NCI-H1092 treated with DMSO at 0.1 percent for 48 hours (cell line): ENCODE measurements at regions not wholly inside any gene's neighbourhood (a gene's known extent, or its start where the extent isn't known, plus 50 kb on each side); places are given as distances from the start of the nearest gene placed in this dataset.

ENCODE experiments used
- DNase-seq: peaks from one replicate; lab custom pipeline; 2025; lab: John Stamatoyannopoulos, UW

DNA sequence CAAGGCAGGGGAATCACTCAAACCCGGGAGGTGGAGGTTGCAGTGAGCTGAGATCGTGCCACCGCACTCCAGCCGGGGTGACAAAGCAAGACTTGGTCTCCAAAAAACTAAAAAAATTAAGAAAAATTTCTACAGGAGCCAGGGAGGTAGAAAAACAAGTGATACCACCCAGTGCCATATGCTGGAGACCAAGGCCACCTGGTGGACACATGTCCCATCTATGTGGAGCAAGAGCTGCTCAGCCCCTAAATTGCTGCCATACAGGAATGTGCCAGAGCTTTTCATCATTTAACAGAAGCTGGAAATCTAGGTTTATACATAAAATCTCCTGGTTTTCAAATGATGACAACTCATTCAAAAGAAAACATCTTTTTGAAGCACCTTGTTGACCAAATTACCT is 61.4 kb upstream of the ELK3 start:
- no peak for DNase-seq

DNA sequence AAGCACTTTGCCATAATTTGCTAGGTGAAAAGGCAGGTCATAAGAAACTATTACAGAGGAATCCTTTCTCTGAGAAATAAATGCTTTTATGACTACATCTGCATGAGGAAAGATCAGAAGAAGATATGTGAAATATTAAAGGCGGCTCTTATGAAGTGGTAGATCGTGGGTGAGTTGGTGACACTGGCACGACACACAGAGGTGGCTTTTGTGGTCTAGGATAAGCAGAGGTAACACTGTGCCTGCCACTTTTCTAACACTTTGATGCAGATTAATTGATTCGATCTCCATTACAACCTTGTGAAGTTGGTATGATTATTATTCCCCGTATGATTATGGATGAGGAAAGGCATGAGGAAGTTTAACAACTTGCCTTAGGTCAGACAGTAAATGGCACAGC is 60.0 kb upstream of the ELK3 start:
- no peak for DNase-seq

DNA sequence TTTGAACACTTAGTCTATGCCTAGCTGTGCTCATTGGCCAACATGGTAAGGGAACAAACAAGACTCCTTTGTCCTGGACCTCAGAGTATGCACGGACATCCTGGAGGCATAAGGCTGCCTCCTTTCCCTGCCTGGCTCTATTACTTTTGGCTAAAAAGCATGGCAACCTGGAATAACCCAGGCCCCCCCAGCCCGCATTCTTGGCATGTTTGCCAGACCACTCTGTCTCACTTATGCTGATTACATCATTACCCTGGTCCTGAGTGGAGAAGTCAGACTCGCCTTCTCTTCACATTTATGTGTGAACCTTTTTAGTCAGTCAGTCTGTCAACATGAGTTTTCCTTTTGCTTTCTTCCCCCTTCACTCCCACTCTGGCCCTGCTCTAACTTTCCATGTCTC is 58.0 kb upstream of the ELK3 start:
- DNase-seq, result no peak

DNA sequence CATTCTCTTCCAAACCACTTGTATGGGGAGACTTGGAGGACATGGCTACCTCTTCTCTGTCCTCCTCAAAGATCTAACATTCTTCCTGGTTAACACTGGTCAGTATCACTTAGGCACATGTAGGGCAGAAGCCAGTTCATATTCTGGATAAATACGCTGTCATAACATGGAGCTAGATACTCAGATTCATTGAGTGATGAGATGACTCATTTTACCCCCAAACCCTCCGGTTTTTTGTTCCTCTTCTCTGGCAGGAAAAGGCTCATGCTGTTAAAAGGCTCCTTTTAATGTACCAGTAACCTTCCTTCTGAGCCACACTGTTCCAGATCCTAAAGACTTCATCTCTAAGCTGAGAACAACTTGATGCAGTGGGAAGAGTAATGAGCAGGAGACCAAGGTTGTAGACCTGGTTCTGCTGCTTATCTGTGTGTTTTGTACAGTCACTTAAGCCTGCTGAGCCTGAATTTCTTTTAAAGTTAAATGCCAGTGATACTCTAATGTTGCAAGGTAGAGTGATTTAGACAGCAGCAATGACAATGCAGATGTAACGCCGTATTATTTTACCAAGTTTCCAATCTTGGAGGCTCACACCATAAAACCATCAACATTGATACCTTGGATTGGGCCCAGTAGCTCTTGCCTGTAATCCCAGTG is 57.3 kb upstream of the ELK3 start:
- no peak for DNase-seq

DNA sequence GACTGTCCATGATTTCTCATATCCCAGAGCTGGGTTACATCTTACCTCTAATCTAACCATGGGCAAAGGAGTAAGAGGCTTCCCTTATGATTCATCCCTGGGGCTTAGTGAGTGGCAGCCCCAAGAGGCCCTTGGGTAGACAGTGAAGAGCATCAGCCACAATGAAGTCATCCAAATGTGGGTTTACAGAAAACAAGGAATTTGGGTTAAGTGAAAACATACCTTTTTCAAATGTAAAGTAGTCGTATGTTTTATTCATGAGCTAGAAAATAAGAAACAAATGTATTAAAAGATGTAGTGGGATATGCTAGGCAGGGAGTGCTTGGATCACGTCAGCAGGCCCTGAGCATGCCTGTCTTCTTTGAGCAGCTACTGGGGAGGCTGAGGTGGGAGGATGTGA is 54.0 kb upstream of the ELK3 start:
- DNase-seq, result no peak

DNA sequence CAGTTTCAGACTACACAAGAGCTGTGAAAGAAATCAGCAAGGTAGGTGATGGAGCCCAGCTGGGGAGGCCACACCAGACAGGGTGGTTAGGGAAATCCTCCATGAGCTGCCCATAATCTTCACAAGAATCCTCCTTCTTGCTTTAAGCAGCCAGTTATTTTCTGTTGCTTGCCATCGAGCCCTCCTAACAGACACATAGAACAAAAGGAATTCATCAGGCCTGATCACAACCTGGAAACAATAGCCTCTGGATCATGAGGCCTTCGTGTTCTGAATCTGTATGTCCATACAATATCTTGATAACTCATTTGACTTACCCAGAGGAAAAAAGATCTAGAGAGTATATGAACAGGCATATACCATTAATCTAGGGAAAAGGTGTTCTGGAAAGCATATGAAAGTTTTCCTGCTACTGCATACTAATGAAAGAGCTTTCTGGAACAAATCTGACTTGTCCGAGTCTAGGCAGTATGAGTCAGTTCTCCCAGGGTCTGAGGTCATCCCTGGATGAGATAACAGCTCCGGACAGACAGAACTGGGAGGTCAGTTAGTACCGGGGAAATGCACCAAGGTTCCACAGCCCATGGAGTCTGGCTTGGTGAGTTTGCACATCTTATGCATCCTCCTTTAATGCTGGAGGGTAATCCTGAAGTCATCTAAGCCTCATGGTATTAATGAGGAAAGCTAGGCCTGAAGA is 52.8 kb upstream of the ELK3 start:
- DNase-seq, result no peak

DNA sequence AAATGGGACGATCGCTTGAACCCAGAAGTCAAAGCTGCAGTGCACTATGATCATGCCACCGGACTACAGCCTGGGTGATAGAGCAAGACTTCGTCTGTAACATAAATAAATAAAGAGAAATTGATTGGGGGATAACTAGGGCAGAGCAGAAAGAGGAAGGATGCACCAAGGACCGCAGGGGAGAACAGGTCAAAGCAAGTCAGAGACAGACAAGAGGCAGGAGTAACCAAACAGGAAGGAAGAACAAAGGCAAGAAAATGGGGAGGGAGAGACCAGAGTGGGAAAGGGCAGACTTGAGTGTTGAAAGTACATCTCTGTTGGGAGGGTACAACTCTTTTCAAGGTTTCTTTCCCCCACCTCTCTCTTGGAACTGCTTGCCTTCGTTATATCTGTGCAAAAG is 50.8 kb upstream of the ELK3 start:
- DNase-seq, result no peak

DNA sequence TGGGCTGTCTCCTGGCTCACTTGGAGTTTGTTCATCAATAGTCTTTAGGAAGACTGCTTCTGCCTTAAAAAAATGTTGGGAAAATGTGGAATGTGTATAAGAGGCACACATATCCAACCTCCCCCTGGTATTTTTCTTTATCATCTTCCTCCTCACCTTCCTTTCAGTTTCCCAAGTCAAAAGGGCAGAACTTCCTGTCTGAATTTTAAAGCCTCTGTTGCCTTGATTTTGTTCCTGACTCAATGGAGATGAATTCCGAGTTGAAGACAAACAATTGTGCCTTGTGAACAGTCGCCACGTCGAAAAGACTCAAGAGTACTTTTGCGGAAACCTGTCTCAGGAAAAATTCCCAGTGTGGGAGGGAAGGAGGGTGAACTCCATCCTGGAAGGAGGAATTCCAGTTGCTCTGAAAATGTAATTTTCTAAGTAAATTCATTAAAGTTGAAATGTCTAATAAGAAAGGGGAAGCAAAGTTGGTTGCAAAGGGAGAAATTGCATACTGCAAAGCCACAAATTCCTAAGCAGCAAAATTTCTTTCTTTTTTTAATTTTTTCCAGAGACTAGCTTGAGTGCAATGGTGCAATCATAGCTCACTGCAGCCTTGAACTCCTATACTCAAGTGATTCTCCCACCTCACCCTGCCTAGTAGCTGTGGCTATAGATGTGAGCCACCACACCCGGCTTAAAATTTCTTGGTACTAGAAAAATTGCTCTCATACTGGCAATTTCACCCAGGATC is 50.2 kb upstream of the ELK3 start:
- no peak for DNase-seq
